ENCODE measurements at regions not wholly inside any gene's neighbourhood (a gene's known extent, or its start where the extent isn't known, plus 50 kb on each side); places are given as distances from the start of the nearest gene placed in this dataset.

- SMC1A ChIA-PET (ENCODE audit: uncharacterized antibody, unreplicated experiment) = no interaction called here
- in situ Hi-C loops (cut with MboI) (no loop called here), intact Hi-C loops (cut with micrococcal nuclease; ENCODE audit: unreplicated experiment) (no loop called here)
- POLR2A ChIA-PET = interaction anchor here (0.6 kb wide), 1 partner anchor 671 kb away, joined by 4 read pairs; no protein-coding TSS in a partner anchor
- H3K79me2 ChIP-seq (ENCODE audit: control insufficient read depth, insufficient read depth, low read length) = no peaks in the 10 kb centered on the region
- H3K27me3 ChIP-seq (replicated peaks in 1 of 2; ENCODE audit: control insufficient read depth in 2 of 2, insufficient read depth in 2 of 2, low read length in 1 of 2) = no peaks in the 10 kb centered on the region; a peak in 1 of 4 replicates
- H3K27ac ChIP-seq (ENCODE audit: control insufficient read depth, insufficient read depth) = no peak overlapping the region
- H3K9ac ChIP-seq (ENCODE audit: control insufficient read depth, insufficient read depth, low read length) = no peak overlapping the region
- CTCF ChIA-PET = interaction anchor here (0.8 kb wide), 1 partner anchor 170 kb away, joined by 3 read pairs; no protein-coding TSS in a partner anchor
- no peaks in the 10 kb centered on the region for H3K36me3 ChIP-seq (ENCODE audit: control insufficient read depth in 2 of 2, insufficient read depth in 2 of 2, low read length in 1 of 2)
- no peak overlapping the region for H2AFZ ChIP-seq (ENCODE audit: control insufficient read depth, low read depth, low read length)
- RAD21 ChIA-PET (ENCODE audit: unreplicated experiment) = no interaction called here
- no TSS peak for BruUV-seq (replicated peaks)
- 10% methylated on average over 4 of the region's 4 CpGs for WGBS (ENCODE audit: insufficient coverage, insufficient replicate concordance, low lambda C conversion rate, missing lambda C conversion rate)
- TF ChIP-seq REST (IDR thresholded peaks at IDR 0.05; ENCODE audit: low read depth, low read length) = no peak
- TF ChIP-seq KDM1A (IDR thresholded peaks at IDR 0.05; ENCODE audit: borderline replicate concordance) = no peak
- TF ChIP-seq MEF2B (IDR thresholded peaks at IDR 0.05; ENCODE audit: partially characterized antibody, poor library complexity, severe bottlenecking) = no peak
- TF ChIP-seq ZZZ3 (IDR thresholded peaks at IDR 0.05; ENCODE audit: control insufficient read depth, insufficient read length, low read depth) = no peak
- no peak for TF ChIP-seq BCL3 (IDR thresholded peaks at IDR 0.05; ENCODE audit: borderline replicate concordance, insufficient read depth, low read depth, low read length, poor library complexity, severe bottlenecking)
- no peak for TF ChIP-seq NFIC (IDR thresholded peaks at IDR 0.05; ENCODE audit: low read depth, low read length)
- TF ChIP-seq SIX5 (IDR thresholded peaks at IDR 0.05; ENCODE audit: low read depth, low read length, severe bottlenecking) = no peak
- no peak for TF ChIP-seq HCFC1 (IDR thresholded peaks at IDR 0.05; ENCODE audit: low read length)
- no peaks in the 10 kb centered on the region for H3K9me3 ChIP-seq (replicated peaks; ENCODE audit: control insufficient read depth, insufficient read depth, low read length)
- no peak for ATAC-seq
- H3K4me2 ChIP-seq (ENCODE audit: control insufficient read depth, insufficient read depth) = no peak overlapping the region
- no peaks in the 10 kb centered on the region for H4K20me1 ChIP-seq (ENCODE audit: control insufficient read depth, insufficient read depth)
- no peak for FAIRE-seq
- no peaks in the 10 kb centered on the region for H3K4me1 ChIP-seq (ENCODE audit: control insufficient read depth, insufficient read depth, low read length)
- no peak for DNase-seq (ENCODE audit: low read depth, low spot score)
- no peak overlapping the region for H3K4me3 ChIP-seq
These were observed 132.3 kb upstream of the FAM20A start for GRCh38 chr17:68733241-68734176.
